ENCODE measurements at regions not wholly inside any gene's neighbourhood (a gene's known extent, or its start where the extent isn't known, plus 50 kb on each side); places are given as distances from the start of the nearest gene placed in this dataset.
A peak's percentile ranks its signal among the peaks of the same experiment; 100 is the strongest.
"Not testable (repeated sequence)": the region's sequence is repeated elsewhere in the genome, so short reads cannot be mapped to it uniquely, and the experiment has no call there.

DNA sequence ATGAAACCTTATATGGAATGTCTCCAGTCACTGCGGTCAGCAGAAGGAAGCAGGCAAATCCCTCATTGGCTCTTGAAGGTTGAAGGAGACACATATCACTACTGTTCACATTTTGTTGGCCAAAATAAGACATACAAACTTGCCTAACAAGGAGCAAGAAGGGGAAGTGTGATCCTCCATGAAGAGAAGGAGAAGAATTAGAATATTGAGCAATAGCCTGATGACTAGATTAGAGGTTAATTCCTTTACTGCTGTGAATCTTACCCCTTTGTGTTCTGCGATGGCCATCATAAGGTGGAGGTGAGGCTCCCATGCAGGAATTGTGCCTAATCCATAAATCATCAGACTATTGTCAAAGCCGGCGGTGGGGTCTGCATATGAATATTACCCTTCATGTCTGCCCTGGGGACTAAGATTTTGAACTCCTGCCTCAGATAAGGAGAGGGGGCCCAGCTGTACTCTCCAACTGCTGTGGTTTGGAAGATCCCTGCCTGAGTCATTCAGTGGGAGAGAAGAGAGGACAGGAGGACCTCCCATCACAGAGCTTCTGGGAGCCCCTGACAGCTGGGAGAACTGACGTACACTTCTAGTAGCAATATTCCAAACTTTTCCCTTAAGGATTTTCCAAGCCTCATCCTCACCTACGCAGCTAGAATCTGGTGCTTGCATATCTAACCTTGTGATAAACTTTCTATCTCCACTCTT is 398.5 kb downstream of the REEP3 start:
- DNase-seq (ENCODE audit: low spot score): no peak

DNA sequence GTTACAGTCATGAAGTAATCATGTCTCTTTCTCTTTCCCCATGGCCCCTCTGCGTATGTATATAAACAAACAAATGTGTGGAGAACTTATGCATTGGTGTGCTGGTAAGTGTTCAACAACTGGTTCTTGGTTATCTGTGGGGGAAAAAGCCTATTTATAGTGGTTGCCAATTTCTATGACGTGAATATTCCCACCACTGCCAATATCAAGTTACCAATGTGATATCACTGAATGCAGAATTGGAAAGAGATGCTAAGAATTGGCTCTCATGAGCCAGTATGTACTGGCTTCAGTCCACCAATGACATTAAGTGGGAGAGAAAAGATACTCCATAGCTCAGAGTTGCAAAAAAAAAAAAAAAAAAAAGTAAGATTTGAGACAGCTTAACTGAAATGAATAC is 399.7 kb downstream of the REEP3 start:
- no peak for DNase-seq (ENCODE audit: low spot score)

DNA sequence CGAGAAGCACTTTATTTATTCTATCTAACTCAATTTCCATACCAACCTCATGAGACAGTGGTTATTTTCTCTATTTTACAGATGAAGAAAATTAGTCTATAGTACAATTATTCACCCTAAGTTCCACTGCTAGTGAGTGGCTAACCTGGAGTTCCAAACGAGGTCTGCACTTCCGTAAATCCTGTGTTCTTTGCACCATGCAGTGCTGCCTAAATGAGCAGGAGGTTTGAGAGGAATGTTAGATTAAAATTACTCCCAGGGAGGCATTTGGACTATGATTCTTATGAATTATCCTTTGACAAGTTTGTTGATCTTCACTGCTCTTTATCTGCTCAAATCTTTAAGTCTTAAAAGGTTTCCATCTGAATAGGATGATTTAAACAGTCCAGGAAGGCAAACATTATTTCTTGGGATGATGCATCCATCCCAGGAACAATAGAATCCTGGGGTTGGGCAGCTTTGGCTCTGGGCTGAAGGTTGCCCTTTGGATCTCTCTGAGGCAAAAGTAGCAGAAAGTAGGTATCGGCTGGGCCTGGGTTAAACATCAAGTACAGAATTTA is 400.8 kb downstream of the REEP3 start:
- no peak for DNase-seq (ENCODE audit: low spot score)

DNA sequence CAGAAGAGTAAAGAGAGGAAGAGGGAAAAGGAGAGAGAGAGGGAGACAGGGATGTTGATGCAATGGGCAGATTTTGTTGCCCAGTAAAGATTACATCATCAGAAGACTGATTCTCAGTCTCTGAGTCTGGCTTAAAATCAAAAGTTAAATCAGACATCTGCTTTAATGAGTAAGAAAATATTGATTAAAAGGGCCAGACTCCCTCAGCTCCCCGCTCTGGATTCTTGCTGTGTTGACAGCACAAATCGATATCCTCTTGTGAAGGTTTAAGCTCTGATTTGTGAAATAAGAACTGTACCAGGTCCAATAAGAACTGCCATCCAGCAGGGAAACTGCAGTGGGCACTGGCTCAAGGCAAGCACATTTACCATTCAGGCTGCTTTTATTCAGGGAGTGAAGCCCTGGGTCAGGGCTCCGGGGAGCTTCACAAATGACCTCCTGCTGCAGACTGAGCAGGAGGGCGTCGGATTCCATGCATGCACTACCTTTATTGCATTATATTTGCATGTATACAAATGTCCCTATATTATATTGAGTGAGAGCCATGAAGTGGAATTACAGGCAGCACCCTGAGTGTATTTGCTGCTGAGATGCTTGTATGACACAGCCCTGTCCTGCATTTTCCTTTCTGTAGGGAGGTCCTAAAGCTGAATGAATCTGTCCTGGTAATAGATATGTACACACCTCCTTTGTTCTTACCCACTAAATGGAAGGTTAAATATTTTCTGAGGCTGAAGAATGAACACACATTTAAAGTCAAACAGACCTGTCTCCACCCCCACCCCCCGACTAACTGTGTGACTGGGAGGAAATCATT is 401.5 kb downstream of the REEP3 start:
- DNase-seq (ENCODE audit: low spot score): no peak

DNA sequence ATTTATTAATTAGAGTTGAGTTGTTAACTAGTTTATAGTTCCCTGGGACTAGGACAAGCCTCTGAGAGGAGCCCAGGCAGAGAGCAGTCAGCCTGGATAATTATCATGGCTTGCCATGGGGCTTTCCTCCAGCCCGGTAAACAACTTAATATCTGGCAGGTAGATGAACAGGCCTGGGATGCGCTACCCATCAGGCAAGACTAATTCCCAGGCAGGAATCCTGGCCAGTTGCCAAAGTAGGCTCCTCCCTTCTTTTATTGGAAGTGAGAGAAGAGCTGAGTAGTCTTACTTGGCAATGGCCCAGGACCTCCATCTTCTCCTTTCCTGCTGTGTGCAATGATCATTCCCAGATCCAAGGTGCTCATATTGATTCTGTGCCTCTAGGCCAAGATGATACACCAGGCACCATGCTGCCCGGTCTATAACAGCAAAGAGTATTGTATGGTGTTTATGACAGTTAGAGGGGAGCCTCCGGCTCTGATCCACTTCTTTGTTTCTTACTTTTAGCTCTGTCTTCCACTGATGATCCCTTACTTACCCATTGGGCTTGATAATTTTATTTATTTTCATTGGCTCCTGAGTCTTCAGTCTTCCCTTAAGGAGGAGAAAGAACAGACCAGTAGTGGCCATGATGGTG is 408.7 kb downstream of the REEP3 start:
- peak; percentile 48 for DNase-seq (ENCODE audit: low spot score)

GRCh38 chr10:63930584-63930983 is 409.4 kb downstream of the REEP3 start:
- no peak for DNase-seq (ENCODE audit: low spot score)

GRCh38 chr10:63935705-63936104 is 414.5 kb downstream of the REEP3 start:
- DNase-seq (ENCODE audit: low spot score): peak; percentile 35

DNA sequence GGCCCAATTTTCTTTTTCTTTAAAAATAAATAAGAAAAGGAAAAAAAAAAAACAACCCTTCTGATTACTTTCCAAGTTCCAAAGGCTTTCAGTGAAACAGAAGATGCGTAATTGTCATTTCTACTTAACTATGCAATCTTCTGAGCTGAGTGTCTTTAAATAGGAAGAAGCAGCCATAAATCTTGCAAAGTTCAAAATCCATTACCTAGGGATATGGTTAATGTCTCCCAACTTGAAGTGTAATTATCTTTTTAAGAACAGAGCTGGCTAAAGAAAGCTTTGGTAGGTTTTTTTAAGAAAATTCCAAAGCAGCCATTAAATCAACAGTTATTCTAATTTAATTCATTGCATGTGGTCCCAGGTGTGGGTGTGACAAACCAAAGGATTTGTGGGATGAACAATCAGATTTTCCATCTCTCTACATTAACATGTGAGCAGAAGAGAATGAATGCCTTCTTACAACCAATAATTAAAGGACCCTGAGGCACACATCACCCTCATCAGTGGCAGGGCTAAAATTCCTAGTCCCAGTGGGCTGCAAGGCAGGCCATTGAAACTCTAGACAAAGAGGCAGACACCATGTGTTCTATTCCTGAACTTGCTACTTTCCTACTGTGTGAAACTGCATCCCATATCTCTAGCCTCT is 419.2 kb downstream of the REEP3 start:
- no peak for DNase-seq (ENCODE audit: low spot score)

GRCh38 chr10:63964406-63964805 is 443.2 kb downstream of the REEP3 start:
- no peak for DNase-seq (ENCODE audit: low spot score)

DNA sequence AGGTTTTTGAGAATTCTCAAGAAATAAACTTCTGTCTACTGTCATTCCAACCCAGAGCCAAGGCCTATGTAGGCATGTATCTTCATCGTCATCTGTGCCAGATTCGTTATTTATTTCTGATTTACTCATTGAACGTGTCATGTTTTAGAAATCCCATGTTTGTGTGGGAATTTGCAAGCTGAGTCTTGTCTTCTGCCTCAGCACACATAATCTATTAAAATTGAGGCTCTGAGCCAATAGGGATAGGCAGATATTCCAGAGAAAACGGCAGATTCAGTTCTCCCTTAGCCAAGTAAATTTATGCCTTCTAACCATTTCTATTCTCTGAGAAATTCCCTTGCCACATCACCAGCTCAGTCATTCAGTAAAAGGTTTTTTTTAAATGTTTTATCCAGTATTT is 444.6 kb downstream of the REEP3 start:
- DNase-seq (ENCODE audit: low spot score): no peak

- no peak for DNase-seq (ENCODE audit: low spot score)
Measured at GRCh38 chr10:63972949-63973827, 452.0 kb downstream of the REEP3 start.

DNA sequence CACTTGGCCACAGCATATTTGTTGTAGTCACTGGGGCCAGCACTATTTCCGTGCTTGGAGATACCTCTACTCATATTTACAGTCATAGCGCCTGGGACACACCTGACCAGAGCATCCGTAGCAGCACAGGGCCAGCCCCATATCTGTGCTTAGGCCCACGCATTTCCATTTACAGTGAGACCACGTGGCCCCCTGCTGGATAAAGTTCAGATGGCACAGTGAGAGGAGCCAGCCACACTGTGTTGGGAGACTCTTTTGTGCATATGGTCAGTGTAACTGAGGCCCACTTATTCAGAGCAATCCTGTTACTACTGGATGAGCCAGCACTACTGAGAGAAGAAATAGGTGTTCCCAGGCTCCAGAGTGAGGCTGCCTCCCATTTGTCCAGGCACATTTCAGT is 455.3 kb downstream of the REEP3 start:
- DNase-seq (ENCODE audit: low spot score): peak; percentile 60

- peak; percentile 76 for DNase-seq (ENCODE audit: low spot score)
Measured at GRCh38 chr10:63977329-63977923, 456.2 kb downstream of the REEP3 start.

- not testable (repeated sequence) for DNase-seq (ENCODE audit: low spot score)
Measured at GRCh38 chr10:63980870-63981269, 459.7 kb downstream of the REEP3 start.

DNA sequence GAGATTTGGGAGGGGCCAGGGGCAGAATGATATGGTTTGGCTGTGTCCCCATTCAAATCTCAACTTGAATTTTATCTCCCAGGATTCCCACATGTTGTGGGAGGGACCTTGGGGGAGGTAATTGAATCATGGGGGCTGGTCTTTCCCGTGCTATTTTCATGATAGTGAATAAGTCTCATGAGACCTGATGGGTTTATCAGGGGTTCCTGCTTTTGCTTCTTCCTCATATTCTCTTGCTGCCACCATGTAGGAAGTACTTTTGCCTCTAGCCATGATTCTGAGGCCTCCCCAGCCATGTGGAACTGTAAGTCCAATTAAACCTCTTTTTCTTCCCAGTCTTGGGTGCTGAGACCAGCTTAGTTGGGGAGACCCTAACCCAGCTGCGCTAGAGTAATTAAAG is 462.9 kb downstream of the REEP3 start:
- not testable (repeated sequence) for DNase-seq (ENCODE audit: low spot score)

GRCh38 chr10:63986536-63986935 is 465.3 kb downstream of the REEP3 start:
- no peak for DNase-seq (ENCODE audit: low spot score)

DNA sequence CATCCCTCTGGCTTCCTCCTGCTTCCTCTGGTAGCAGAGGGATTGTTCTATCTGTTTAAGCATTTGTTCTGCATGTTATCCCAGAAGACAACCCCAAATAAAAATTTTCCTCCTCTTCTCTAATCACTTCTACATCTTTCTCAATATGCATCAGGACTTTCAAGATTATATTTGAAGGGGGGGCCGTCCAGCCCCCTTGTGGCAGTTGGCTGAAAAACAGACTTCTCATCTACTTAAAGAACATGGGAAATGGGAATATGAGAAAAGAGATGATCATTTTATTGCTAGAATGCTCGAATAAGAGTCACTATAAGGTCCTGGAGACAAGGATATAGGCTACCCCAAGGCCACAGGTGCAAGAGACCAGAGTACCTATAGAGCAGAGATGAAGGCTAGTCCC is 466.0 kb downstream of the REEP3 start:
- peak; percentile 18 for DNase-seq (ENCODE audit: low spot score)

- no peak for DNase-seq (ENCODE audit: low spot score)
Measured at GRCh38 chr10:63994371-63994770, 473.2 kb downstream of the REEP3 start.

DNA sequence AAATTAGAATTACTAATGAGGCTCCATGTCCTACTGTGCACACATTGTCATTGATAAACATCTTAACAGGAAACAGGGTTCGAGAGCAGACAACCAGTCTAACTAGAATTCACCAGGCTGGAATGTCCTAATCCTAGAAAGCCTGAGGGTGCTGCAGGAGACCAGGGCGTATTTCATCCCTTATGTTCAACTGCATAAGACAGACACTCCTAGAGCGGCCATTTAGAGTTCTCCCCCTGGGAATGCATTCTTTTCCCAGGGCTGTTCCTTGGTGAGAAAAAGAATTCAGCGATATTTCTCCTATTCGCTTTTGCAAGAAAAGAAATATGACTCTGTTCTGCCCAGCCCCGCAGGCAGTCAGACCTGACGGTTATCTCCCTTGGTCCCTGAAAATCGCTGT is 486.0 kb downstream of the REEP3 start:
- no peak for DNase-seq (ENCODE audit: low spot score)

DNA sequence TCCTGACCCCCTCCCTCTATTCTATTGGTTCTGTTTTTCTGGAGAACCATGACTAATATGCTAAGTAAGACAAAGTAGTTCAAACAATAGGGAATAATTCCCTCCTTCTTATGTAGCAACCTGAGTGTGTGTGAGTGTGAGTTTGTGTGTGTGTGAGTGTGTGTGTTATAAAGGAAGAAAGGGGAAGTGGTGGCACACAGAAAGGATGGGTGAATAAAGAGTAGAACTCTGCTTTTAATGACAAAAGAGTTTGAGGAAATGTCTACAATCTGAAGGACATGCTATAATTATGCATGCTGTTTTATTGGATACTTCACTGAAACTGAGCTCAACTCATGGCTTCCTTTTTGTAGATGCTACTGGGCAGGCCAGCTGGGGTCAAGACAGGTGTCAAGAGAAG is 489.5 kb downstream of the REEP3 start:
- DNase-seq (ENCODE audit: low spot score): no peak
